DOHH2 (cell line): ENCODE measurements at regions not wholly inside any gene's neighbourhood (a gene's known extent, or its start where the extent isn't known, plus 50 kb on each side); places are given as distances from the start of the nearest gene placed in this dataset.

ENCODE experiments used
- CTCF ChIP-seq: fragments of 200-600 bp; sonication (generic); IDR thresholded peaks from one replicate; pipeline ENCODE4 v1.5.1; 2014; ENCODE audit warnings: antibody characterized with exemption, mild to moderate bottlenecking, low read depth, low read length; ENCODE audit not compliant: poor library complexity, severe bottlenecking
- EZH2phosphoT487 ChIP-seq: fragments of 200-600 bp; sonication (generic); IDR thresholded peaks from 2 replicates; pipeline ENCODE4 v1.6.1; 2017; ENCODE audit warnings: borderline replicate concordance, mild to moderate bottlenecking, antibody characterized with exemption, low read length, moderate library complexity, mixed read lengths

DNA sequence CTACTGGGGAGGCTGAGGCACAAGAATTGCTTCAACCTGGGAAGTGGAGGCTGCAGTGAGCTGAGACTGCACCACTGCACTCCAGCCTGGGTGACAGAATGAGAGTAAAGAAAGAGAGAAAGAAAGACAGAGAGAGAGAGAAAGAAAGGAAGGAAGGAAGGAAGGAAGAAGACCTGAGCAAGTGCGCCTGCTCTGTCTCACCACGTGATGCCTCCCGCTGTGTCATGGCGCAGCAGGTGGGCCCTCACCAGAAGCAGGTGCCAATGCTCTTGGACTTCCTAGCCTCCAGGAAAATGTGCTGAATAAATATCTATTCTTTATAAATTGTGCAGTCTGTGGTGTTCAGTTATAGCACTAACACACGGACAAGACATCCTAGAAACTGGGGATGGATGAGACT lies 270.0 kb downstream of the CYP26B1 start:
- no peak for TF ChIP-seq CTCF
- no peak for TF ChIP-seq EZH2phosphoT487
